EL (cell line): ENCODE measurements at regions not wholly inside any gene's neighbourhood (a gene's known extent, or its start where the extent isn't known, plus 50 kb on each side); places are given as distances from the start of the nearest gene placed in this dataset.
"Not testable (repeated sequence)": the region's sequence is repeated elsewhere in the genome, so short reads cannot be mapped to it uniquely, and the experiment has no call there.

ENCODE experiments used
- DNase-seq: peaks from one replicate; pipeline ENCODE4 v3.0.0-alpha.2; 2016

DNA sequence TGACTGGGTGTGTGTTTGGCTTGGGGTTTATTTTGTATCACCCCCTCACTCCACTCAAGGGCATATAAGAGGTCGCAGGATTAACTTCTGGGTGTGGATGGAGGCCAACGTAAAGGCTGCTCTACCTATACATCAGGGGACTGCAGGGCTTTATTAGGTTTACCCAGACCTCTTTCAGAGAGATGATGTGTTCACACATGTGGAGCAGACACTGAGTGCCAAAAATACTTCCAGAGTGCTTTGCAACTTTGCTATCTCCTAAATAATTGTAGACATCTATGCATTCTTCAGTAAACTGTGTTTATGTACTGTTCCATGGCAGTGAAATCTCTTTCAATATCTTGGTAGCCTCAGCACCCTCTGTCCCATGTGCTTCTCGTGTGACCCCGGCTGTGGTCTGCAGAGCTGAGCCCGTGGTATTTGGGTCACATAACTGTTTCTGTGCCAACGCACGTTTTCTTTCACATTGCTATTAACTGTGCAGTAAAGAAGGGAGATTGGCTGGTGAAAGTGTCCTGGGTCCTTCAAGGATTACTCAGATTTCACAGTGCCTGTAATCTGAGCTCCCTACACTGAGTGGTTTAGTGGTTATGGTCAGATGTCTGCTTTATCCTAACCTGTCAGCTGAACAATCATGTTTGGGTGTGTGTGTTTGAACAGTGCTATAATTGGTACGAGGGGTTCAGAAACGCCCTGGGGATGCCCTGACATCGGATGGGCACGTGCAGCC lies 208.1 kb downstream of the VAPA start:
- DNase-seq: peak; percentile 89

DNA sequence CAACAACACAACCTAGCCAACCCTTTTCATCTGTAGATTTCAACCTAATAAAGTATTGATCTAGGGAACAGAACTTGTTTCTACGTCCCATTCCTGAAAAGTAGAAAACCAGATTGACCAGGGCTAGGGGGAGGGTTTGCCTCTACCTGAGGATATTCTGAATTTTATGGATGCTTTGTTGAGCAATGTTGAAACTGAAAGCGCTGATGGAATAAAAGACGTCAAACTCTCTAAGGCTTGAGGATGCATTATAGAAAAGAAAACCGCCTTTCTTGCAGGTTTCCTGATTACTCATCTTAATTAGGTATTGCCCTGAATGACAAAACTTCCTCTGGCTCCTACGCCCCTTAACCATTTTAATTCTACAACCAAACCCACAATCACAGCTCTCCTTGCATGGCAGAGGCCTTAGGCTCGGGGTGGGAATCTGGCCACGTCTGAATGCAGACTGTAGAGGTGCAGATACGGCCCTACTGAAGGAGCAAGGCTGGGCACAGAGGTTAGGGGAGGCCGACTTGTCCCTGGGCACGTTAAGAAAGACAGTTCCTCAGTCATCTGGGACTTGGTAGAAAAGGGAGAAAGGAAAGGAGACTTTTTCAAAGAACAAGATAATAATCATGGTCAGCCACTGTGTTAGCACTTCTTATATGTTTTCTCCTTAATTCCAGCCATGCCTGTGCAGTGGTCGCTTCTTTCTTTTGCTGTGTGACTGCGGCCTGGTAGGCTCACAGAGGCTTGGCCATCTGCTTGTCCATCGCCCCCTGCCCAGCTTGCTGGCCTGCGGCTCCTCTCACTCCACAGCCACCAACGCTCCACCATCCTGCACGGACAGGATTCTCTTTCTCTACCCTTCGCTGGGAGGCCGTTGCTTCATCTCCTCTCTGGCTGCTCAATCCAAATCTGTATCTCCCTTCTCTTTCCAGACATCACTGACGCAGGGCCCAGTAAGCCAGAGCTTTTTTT lies 209.5 kb downstream of the VAPA start:
- DNase-seq: no peak

DNA sequence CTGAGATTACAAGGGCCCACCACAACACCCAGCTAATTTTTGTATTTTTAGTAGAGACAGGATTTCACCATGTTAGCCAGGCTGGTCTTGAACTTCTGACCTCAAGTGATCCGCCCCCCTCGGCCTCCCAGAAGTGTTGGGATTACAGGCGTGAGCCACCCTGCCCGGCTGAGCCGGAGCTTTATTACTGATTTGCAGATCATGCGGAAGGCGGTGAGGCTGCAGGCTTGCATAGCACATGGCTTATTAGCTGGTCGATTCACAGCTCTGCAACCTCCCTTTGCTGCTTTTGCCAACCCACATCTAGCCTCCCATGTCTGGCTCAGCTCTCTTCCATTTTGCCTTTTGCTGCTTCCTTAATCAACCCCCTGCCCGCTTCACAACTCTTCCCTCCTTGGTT lies 210.3 kb downstream of the VAPA start:
- DNase-seq: no peak

DNA sequence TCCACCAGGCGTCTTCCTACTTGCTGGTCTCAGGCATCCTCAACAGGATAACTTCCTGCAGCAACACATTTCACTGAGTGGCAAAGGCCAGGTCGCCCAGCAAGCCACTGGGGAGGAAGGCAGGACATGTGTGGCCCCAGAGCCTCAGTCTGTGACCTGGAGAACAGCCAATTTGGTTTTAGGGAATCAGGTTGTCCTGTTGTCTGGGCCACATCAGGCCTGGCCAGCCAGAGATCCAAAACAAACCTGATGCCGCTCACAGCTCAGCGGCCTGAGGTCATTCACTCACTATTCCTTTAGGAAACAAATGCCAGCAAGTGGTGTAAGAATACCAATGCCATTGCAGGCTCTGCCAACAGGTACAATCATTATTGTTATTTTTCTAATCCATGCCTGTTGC lies 210.7 kb downstream of the VAPA start:
- no peak for DNase-seq

DNA sequence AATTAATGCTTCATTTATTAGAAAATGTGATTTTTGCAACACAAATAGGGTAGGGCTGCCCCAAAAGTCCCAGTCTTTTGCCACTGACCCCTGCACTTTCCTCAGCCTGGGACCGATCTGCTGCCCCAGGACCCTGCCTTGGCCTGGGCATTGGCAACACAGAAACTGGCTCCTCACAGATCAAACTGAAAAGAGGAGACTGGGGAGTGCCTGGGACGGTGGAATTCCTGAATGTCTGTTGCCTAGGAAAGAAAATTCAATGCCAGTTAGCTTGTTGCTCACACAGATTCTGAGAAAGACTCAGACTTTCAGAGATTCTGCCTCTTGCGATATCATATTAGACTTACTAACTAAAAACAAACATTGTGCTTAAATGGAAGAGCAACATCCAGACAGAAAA lies 211.2 kb downstream of the VAPA start:
- no peak for DNase-seq

DNA sequence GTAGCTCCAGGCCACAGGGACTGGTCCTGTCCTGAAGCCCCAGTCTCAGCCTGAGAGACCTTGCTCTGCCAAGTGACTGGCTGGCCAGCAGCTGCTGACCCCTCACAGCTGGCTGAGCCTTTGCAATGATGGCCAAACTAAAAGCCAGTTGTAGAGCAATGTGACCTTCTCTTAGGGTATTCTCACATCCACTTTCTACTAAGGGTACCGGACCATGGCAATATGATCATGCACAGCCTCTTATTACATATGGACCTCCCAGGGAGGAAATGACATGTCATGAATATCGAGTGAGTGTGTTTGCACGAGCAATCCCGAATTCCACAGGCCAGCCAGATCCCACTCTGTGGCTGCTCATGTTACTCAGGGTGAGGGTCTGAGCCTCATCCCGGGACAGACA lies 213.9 kb downstream of the VAPA start:
- DNase-seq: no peak

DNA sequence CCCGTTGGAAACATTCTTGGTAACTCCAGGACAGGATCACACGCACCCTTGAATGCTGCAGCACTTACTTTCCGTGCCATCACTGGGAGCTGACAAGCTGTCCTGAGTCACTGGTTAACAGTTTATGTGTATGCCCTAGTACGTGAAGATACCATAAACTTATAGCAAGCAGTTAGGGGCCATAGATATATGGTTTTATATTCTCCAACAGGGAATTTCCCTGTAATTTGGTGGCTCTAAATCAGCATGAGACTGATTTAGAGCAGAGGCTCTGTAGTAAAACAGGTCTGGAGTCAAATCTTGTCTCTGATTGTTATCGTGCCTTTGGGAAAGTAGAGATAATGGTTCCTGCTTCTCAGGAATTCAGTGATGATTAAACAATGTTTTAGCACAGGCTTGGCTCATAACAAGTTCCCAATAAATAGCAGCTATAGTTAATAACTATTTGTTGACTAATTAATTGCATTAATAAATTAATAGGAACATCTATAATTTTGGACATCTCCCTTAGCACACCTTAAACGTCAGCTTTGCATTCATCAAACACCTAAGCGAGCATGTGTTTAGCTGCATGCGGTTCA lies 215.2 kb downstream of the VAPA start:
- no peak for DNase-seq

DNA sequence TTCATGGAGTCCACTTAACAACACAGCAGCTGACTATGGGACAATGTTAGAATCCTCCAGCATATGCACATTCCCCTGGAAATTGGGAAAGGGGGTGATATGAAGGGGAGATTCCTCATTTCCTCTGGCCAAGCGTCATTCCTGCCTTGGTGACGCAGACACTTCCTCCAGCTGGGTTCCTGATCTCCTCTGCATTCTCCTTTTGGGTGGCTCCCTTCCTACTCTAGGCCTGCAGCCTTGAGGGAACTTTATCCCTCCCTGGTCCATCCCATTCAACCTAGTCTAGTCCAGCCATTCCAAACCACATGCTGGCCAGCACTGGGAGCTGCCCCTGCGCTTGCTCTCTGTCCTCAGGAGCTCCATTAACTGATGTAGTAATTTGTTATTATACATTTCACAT lies 216.8 kb downstream of the VAPA start:
- DNase-seq: no peak

DNA sequence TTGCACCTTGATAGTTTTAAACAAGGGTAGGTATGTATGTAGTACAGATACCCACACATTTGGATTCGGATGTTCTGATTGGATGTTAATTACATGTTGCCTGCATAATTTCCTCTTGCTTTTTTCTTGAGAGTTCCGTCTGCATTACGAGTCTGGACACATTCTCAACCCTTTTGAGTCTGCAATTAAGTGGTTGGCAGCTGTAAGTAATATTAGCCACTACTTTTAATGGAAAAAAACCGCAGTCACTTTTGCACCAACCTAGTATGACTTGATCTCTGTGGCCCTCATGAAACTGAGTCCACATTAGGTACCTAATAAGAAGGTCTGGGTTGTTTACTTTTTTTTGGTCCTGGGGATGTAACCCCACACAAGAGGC lies 217.3 kb downstream of the VAPA start:
- DNase-seq: no peak

DNA sequence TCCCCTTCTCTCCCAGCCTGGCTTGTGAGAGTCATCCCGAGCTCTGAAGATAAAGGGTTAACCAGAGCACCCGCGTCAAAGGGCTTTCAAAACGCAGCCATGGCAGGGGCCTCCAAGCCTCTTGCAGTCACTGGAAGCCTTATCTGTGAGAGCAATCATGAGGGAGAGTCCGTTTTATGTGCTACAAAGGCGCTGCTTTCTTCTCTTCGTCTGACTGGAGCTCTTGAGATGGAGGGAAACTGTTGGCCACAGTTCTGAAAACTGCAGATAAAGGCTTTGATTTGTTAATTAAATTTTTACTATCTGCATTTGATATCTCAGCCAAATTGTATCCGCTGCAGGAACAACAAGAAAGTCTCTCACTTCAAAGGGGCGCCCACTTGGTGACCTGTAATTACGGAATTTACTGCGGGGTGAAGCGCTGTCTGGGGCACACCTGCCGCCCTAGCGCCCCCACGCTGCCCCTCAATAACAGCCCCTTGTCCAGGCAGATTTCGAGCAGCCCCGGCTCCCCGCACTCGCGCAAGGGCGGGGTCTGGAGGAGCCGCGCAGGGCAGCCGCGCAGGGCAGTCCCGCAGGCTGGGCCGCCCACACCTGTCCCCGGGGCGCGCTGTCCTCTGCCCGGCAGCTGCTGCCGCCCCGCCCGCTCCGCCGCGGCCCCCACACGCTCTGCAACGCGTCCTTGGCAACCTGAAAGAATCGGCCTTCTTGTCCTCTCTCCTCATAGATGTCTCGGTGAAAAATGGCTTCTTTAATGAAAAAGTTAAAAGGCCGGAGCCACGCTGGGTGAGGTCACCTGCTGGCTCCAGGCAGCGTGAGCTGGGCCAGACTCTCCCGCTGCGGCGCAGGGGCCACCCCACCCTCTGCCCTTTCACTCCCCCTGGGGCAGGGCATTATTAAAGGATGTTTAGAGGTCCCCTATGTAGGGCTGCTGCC lies 217.9 kb downstream of the VAPA start:
- DNase-seq: no peak

DNA sequence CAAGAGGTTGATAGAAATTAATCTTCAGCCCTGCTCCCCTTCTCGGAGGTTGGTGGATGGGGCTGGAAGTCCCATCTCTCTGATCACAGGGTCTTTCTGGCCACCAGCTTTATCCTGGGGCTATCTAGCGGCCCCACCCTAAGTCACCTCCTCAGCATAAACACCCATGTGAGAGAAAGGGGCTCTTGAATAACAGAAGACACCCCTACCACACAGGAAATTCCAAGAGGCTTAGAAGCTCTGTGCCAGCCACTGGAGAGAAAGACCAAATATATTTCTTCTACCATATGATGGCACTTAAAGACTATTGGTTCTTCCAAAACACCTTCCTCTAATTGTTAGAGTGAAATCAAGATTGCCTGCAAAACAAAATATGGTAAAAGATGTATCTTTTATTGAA lies 219.7 kb downstream of the VAPA start:
- no peak for DNase-seq

DNA sequence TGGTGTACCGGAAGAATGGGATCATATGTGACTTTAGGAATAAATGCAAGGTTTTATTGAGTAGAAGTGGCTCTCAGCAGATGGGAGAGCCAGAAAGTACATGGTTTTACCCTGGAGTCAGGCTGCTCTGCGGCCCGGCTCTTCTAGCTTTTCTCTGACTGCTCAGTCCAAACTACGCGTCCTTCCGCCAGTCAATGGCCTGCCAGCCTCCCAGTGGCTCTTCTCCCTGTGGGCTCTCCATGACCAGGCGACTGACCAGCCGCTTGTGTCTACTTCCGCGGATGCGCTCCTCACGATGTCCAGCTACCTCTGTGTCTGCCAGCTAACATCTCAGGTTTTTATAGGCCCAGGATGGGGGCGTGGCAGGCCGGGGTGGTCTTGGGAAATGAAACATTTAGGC lies 220.4 kb downstream of the VAPA start:
- no peak for DNase-seq

DNA sequence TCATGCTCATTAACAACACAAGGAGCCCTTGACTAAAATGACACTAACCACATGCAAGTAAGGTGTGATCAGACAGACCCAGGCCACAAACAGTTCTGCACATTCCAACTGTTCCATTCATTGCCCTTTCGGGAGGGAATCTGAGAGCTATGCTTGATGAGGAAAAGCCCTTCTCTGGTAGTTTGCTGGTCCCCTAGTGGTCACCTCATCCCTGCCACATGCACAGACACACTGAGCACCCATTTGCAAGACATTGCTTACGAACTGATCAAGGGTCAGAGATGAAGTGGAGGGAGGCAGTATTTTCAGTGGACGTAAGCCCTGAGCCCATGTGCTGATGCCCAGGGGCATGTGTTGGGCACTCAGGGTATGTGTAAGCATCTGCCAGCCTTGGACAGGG lies 220.9 kb downstream of the VAPA start:
- not testable (repeated sequence) for DNase-seq

DNA sequence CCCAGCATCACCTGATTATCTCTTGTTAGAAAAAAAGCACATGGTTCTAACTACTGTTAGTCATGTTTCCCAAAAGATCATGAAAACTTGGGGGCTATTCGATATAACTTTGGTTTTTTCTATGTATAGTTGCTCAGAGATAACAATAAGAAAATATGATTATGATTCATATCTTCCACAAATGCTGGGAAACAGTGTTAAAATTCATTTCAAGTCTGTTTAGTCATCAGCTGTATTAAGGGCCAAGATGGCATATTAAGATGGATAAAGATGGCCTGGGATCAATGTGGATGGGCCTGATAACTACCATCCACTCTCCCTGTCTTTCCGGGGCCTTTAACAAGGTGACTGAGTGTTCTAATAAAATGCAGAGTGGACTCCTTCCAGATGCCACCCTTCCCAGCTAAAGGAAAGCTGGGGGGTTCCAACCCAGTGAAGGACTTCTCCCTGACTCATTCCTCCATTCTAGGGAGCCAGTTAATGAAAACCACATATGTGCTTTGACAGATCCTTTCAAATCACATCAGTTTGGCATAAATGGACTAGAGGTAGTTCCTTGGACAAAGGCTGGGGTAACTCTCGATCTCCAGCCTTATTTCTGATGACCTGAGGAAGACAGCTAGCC lies 221.6 kb downstream of the VAPA start:
- peak; percentile 23 for DNase-seq

DNA sequence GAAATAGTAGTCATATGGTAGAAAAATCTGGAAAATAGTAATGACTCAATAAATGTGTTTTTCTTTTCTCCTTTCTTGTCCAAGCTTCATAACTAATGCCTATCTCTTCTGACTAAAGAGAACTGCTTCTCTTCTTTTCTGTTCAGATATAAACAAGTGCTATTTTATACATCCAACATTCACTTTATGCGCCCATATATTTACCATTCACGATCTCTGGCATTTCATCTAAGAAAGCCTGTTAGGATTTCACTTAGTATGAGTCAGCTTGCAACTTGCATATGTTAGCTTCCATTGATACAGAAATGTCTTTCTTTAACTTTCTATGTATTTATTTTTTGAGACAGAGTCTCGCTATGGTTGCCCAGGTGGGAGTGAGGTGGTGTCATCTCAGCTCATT lies 224.9 kb downstream of the VAPA start:
- DNase-seq: no peak

DNA sequence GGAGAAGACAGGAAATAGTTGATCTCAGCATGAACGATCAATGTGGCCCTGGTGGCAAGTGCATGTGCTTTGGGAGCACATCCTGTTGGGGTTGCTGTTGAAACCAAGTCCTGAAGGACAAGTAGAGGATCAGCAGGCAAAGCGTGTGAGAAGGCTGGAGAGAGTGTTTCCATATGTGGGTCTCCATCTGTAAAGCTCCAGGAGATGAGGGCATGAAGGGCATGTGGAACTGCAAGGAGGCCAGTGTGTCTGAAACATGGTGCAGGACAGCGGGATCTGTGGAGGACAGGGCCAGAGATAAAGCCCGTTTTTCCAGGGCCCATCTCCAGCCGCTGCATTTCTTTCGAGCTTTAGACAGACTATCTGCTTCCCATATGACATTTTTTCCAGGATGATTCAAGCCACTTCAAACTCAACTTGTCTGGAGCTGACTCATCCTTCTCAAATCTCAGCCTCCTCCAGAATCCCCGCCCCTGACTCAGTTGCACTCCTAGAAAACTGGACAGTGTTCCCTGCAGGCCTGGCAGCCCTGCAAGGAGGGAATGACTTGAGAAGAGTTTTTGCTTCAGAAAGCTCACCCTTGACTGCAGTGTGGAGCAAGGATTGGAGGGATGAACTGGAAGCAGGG lies 226.1 kb downstream of the VAPA start:
- peak; percentile 82 for DNase-seq

DNA sequence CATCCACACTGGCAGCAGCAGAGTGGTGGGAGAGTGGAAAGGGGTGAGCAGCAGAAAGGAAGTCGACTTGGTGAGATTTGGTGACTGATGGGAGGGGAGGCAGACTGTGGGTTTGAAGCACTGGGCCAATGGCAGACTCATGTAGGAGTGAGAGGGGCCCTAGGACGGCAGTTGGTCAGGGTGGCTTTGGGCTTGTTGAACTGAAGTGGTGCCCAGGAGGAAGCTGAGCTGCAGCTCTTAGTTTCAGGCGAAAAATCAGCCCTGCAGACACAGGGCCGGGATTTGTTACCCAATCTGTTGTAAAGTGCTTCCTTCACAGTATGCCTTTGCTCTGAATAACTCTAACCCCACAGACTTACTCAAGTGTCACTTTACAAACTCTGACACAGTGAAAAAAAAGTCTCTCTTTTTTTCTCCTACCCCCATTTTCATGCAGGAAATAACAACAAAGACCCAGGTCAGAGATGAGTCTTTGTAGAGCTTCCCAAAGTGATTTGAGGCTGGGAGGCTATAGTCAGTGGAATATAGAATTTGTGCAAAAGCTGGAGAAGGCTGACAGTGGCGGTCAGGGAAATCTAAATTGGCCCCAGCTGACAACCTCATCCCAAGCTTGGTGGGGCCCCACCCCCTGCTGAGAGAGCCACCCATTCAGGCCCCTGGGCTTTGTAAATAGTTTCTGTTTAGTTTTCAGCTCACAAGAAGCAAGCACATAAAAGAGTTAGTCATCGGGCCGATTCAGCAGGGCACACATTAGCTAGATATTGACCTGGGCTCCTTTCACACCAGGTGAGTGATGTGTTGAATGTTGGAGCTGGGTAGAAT lies 226.9 kb downstream of the VAPA start:
- peak; percentile 77 for DNase-seq

DNA sequence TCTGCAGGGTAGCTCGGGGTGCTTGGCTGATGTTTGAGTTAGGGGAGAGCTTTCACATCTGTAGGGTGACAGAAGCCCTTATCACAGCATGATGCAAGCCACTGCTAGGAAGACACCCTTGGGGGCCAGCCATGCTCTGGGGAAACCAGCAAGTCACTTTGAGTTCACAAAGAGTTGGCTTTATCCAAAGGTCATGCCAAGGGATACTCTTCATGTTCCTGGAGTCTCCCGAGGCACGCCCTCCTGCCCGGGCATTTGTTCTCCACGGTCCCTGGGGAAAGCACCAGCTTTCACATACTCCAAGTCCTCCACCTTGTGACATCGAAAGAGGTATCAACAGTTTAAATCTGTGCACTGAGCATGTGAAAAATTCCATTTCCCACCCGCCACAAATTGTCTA lies 227.7 kb downstream of the VAPA start:
- DNase-seq: no peak

DNA sequence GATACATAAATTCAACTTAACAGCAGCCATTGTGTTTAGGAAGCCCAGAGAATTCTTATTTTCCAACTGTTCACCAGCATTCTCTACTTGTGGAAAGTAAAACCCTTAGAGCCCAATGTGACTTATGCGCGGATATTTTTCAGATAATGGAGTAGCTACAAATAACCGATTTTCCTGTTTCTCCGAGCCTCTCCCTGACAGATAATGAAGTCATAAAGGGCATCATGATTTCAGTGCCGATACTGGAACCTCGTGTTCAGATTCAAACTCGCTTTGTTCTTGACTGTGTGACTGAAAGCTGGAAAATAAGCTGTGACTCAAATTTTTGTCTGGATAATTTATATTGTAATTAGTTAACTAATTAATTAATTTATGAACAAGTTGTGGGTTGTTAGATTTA lies 228.2 kb downstream of the VAPA start:
- DNase-seq: no peak

DNA sequence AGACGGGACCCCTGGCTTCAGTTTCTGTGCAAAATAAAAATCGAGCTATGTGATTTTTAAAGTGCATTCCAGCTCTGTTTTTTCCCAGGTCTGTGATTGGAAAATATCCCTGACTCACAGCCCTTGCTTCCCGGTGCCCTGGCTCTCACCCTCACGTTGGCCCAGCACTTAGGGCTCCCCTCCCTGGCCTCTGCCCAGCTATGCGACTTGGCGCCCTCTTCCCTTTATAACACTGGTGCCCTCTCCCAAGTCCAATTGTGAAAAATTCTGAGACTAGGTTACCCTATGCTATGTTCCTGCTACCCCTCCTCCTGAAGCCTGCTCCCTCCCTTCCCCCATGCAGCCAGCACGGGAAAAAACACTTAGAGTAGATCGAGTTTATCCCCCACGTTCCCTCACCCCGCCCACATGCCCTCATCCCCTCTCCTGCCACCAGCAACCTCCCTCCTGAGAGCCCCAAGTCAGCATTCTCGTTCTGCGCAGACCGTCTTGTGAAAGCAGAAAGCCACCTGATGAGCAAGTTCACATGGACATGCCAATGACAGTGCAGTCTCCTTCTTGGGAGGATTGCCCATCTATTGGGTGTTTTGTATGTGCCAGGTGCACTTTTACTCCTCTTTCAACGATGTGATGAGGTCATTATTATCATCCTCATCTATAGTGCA lies 228.8 kb downstream of the VAPA start:
- peak; percentile 58 for DNase-seq
